Fibroblast of lung (primary cell): ENCODE measurements at regions not wholly inside any gene's neighbourhood (a gene's known extent, or its start where the extent isn't known, plus 50 kb on each side); places are given as distances from the start of the nearest gene placed in this dataset.
"Not testable (repeated sequence)": the region's sequence is repeated elsewhere in the genome, so short reads cannot be mapped to it uniquely, and the experiment has no call there.

Experiments
- DNase-seq, 2 donors: peaks; one replicate each; pipeline versions ENCODE4 v3.0.0 to v3.0.0-alpha.2; 2010; ENCODE audit warnings: low read depth in 2 of 2
- H2AFZ ChIP-seq: 2 replicates; pipeline ENCODE4 v1.5.1; 2012; ENCODE audit warnings: low read length, control low read depth, inconsistent platforms
- H3K27ac ChIP-seq: 2 replicates; pipeline ENCODE4 v1.5.1; 2011; ENCODE audit warnings: low read length, control low read depth; ENCODE audit not compliant: insufficient read depth
- H3K27me3 ChIP-seq: 2 replicates; pipeline ENCODE4 v1.5.1; 2011; ENCODE audit warnings: mild to moderate bottlenecking, low read length; ENCODE audit not compliant: control insufficient read depth, insufficient read depth
- H3K36me3 ChIP-seq: 2 replicates; pipeline ENCODE4 v1.5.1; 2011; ENCODE audit warnings: low read length; ENCODE audit not compliant: control insufficient read depth, insufficient read depth
- H3K4me1 ChIP-seq: 2 replicates; pipeline ENCODE4 v1.5.1; 2011; ENCODE audit warnings: low read length; ENCODE audit not compliant: control insufficient read depth, insufficient read depth; ENCODE audit errors: extremely low read depth
- H3K4me2 ChIP-seq: 2 replicates; pipeline ENCODE4 v1.5.1; 2011; ENCODE audit warnings: low read length, control low read depth; ENCODE audit not compliant: insufficient read depth; ENCODE audit errors: extremely low read depth
- H3K4me3 ChIP-seq, 4 experiments: fragments of 200-600 bp in 1 of 4; sonication (generic) in 1 of 4; replicated peaks in 1 of 4; 2 replicates each; pipeline ENCODE4 v1.5.1; 2011 to 2016; ENCODE audit warnings: low read length in 4 of 4, low read depth in 3 of 4, mild to moderate bottlenecking in 3 of 4, control low read depth in 2 of 4, inconsistent platforms in 1 of 4, mixed read lengths in 1 of 4; ENCODE audit not compliant: insufficient read depth in 1 of 4; ENCODE audit errors: control extremely low read depth in 1 of 4
- H3K79me2 ChIP-seq: 2 replicates; pipeline ENCODE4 v1.5.1; 2012; ENCODE audit warnings: mild to moderate bottlenecking, low read length, inconsistent platforms; ENCODE audit not compliant: control insufficient read depth, insufficient read depth
- H3K9ac ChIP-seq: 2 replicates; pipeline ENCODE4 v1.5.1; 2011; ENCODE audit warnings: mild to moderate bottlenecking, low read length, control low read depth; ENCODE audit not compliant: insufficient read depth
- H3K9me3 ChIP-seq: 2 replicates; pipeline ENCODE4 v1.5.1; 2012; ENCODE audit warnings: low read depth, low read length; ENCODE audit not compliant: control insufficient read depth, insufficient read depth
- H4K20me1 ChIP-seq: 2 replicates; pipeline ENCODE4 v1.5.1; 2011; ENCODE audit warnings: low read length; ENCODE audit not compliant: control insufficient read depth, insufficient read depth; ENCODE audit errors: extremely low read depth
- CTCF ChIP-seq, 2 donors: IDR thresholded peaks in 1 of 2; conservative IDR thresholded peaks in 1 of 2; 1 replicate in 1 of 2; 2 replicates in 1 of 2; pipeline ENCODE4 v1.5.1; 2011 to 2012; ENCODE audit warnings: low read length in 2 of 2, control low read depth in 1 of 2, inconsistent platforms in 1 of 2, low read depth in 1 of 2, mild to moderate bottlenecking in 1 of 2
- EZH2 ChIP-seq: IDR thresholded peaks from 2 replicates; pipeline ENCODE4 v1.5.1; 2012; ENCODE audit warnings: low read length, control low read depth, mild to moderate bottlenecking; ENCODE audit errors: missing control alignments

GRCh38 chr6:122931916-122932315 is 64.1 kb upstream of the CLVS2 start:
- Histone ChIP-seq H3K79me2 (no peaks in the 10 kb centered on the region), H3K27ac (no peak overlapping the region), H3K4me2 (no peak overlapping the region), H3K4me1 (no peaks in the 10 kb centered on the region), H3K27me3 (no peaks in the 10 kb centered on the region), H4K20me1 (no peaks in the 10 kb centered on the region), H2AFZ (no peak overlapping the region), H3K36me3 (no peaks in the 10 kb centered on the region), H3K9ac (no peak overlapping the region), H3K9me3 (no peaks in the 10 kb centered on the region), H3K4me3 (no peak overlapping the region)
- TF ChIP-seq CTCF (conservative IDR thresholded peaks at IDR 0.05 in 1 of 2, IDR thresholded peaks at IDR 0.05 in 1 of 2; ENCODE audit: low read depth in 1 of 2, low read length in 2 of 2) (no peak), EZH2 (no peak)
- no peak for DNase-seq

DNA sequence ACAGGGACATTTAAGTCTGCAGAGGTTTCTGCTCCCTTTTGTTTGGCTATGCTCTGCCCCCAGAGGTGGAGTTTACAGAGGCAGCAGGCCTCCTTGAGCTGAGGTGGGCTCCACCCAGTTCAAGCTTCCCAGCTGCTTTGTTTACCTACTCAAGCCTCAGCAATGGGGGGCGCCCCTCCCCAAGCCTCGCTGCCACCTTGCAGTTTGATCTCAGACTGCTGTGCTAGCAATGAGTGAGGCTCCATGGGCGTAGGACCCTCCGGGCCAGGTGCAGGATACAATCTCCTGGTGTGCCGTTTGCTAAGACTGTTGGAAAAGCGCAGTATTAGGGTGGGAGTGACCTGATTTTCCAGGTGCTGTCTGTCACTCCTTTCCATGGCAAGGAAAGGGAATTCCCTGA is 51.1 kb upstream of the CLVS2 start:
- not testable (repeated sequence) for H3K27ac ChIP-seq, H3K79me2 ChIP-seq, H3K36me3 ChIP-seq, H3K9ac ChIP-seq, H3K4me2 ChIP-seq, DNase-seq, H3K9me3 ChIP-seq, H3K4me3 ChIP-seq, H4K20me1 ChIP-seq, H3K4me1 ChIP-seq, H2AFZ ChIP-seq, H3K27me3 ChIP-seq
